Activated T-helper 2 cell treated with anti-CD3 and anti-CD28 coated beads, Interferon-gamma antibody, Interleukin-2, Interleukin-4, amounts not matched to agents 10 μg/mL and 5 μg/mL and 100 μg/mL, durations not matched to agents 14 hours and 24 hours and 36 hours (primary cell): ENCODE measurements at regions not wholly inside any gene's neighbourhood (a gene's known extent, or its start where the extent isn't known, plus 50 kb on each side); places are given as distances from the start of the nearest gene placed in this dataset.

Source experiments
- DNase-seq: peaks from one replicate; pipeline ENCODE4 v3.0.0; 2021; ENCODE audit warnings: low spot score
- H3K27ac Mint-ChIP-seq: one replicate; pipeline ENCODE4 v1.8.0; 2021; ENCODE audit warnings: mixed read lengths
- H3K27me3 Mint-ChIP-seq: one replicate; pipeline ENCODE4 v1.8.0; 2021; ENCODE audit warnings: low read depth, mixed read lengths
- H3K36me3 Mint-ChIP-seq: one replicate; pipeline ENCODE4 v1.8.0; 2021; ENCODE audit warnings: low read depth, mixed read lengths
- H3K4me1 Mint-ChIP-seq: one replicate; pipeline ENCODE4 v1.8.0; 2021; ENCODE audit warnings: low read depth, mixed read lengths
- H3K4me3 Mint-ChIP-seq: one replicate; pipeline ENCODE4 v1.8.0; 2021; ENCODE audit warnings: low read depth, mild to moderate bottlenecking, moderate library complexity, mixed read lengths
- H3K9me3 Mint-ChIP-seq: one replicate; pipeline ENCODE4 v1.8.0; 2021; ENCODE audit warnings: mixed read lengths
- intact Hi-C: fragments of 100-400 bp; cut with micrococcal nuclease; formaldehyde crosslinking; loops from one replicate; pipeline ENCODE4 v1.15.1; 2023

DNA sequence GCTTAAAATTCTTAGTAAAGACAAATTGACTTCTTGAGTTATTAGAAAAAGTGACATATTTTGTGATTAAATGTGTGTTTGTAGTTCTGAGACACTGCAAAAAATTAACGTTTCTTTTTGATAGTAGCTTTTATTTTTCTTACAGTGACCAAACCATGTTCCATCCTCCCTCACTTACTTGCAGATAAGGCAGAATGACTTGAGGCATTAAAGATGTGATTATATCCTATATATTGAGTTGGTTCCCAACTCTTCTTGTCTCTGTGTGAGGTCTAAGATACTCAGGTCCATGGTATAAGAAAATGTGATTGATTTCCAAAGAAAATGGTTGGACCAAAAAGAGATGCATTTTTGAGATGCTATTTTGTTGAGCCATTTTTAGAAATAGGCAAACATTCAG is 238.3 kb upstream of the NR2F2 start:
- no peaks in the 10 kb centered on the region for H3K9me3 Mint-ChIP-seq
- no peak overlapping the region for H3K27ac Mint-ChIP-seq
- H3K36me3 Mint-ChIP-seq = no peaks in the 10 kb centered on the region
- no peak overlapping the region for H3K4me3 Mint-ChIP-seq
- no peaks in the 10 kb centered on the region for H3K27me3 Mint-ChIP-seq
- H3K4me1 Mint-ChIP-seq = no peaks in the 10 kb centered on the region
- intact Hi-C loops = no loop called here
- no peak for DNase-seq

DNA sequence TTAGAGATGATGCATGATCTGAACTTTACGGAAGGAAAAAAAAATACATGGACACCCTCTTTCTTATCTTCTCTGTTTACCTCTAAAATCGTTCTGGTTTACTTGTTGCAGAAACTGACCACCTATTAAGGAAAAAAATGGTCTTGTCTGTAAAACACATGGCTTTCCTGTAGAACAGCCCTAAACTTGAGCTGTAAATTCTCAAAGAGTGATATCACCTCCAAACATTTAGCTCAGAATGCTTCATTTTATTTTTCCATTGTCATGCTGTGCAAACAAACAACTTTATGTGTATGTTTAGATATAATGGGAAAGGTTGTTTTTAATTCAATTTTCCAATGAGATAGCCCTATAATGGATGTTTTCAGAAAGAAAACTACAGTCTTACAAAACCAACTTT is 237.4 kb upstream of the NR2F2 start:
- Mint-ChIP-seq H3K27ac (no peak overlapping the region), H3K36me3 (no peaks in the 10 kb centered on the region), H3K27me3 (no peaks in the 10 kb centered on the region), H3K9me3 (no peaks in the 10 kb centered on the region), H3K4me3 (no peak overlapping the region), H3K4me1 (no peaks in the 10 kb centered on the region)
- DNase-seq = no peak
- intact Hi-C loops = no loop called here

DNA sequence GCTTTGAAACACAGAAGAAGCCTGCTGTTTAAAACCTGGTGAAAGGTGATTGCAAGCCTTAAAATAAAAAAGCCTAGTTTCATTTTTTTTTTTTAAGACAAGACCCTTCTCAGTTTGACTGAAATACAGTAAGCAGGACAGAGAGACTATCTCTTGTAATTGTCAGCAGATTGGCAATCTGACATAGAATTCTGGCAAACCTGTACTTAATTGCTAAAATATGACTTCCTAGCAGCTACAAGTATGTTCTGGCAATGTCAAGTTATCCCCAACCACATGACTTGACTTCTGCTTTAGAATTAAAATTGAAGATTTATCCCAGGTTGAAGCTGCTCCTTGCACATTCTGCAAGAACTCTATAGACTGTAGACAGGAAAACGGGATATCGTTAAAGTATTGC is 232.8 kb upstream of the NR2F2 start:
- no peaks in the 10 kb centered on the region for H3K4me1 Mint-ChIP-seq
- H3K36me3 Mint-ChIP-seq = no peaks in the 10 kb centered on the region
- H3K27me3 Mint-ChIP-seq = no peaks in the 10 kb centered on the region
- intact Hi-C loops = no loop called here
- H3K4me3 Mint-ChIP-seq = no peak overlapping the region
- no peak overlapping the region for H3K27ac Mint-ChIP-seq
- DNase-seq = no peak
- no peaks in the 10 kb centered on the region for H3K9me3 Mint-ChIP-seq

DNA sequence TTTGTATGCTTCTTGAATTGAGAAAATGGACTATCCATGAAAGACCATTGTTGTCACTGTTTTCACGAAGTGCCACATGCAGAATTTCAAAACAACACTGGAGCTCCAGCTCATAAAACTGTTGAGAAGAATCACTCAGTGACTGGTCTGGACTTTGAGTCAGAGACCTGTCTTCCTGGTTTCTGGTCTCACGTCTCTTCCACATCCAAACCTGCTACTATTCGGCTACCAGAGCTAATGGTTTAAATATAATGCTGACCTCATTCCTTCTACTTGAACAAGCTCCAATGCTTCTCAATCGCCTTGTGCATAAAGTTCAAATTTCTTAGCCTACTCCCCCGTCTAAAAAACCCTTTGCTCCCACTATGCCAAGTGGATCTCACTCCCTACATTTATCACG is 227.9 kb upstream of the NR2F2 start:
- intact Hi-C loops = no loop called here
- no peak overlapping the region for H3K27ac Mint-ChIP-seq
- no peaks in the 10 kb centered on the region for H3K4me1 Mint-ChIP-seq
- H3K9me3 Mint-ChIP-seq = no peaks in the 10 kb centered on the region
- no peak overlapping the region for H3K4me3 Mint-ChIP-seq
- no peaks in the 10 kb centered on the region for H3K27me3 Mint-ChIP-seq
- DNase-seq = no peak
- no peaks in the 10 kb centered on the region for H3K36me3 Mint-ChIP-seq

DNA sequence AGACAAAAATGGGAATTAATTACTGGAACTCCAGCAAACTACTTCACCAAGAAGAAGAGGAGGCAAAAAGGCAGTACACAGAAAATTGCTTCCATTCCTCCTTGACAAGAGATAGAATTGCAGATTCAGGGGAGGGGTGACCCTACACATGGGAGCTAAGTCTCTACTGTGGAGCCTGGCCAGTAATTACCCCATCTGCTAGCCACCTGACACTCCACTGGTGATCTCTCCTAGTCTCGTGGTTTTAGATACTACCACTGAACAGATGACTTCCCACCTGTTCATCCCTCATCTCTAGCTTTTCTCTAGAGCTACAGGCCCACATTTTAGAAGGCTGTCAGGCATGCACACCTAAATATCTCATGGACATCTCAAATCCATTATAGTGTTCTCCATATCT is 224.3 kb upstream of the NR2F2 start:
- no peaks in the 10 kb centered on the region for H3K9me3 Mint-ChIP-seq
- DNase-seq = no peak
- H3K27me3 Mint-ChIP-seq = no peaks in the 10 kb centered on the region
- no peak overlapping the region for H3K4me3 Mint-ChIP-seq
- no peaks in the 10 kb centered on the region for H3K36me3 Mint-ChIP-seq
- H3K4me1 Mint-ChIP-seq = no peaks in the 10 kb centered on the region
- intact Hi-C loops = no loop called here
- no peak overlapping the region for H3K27ac Mint-ChIP-seq

DNA sequence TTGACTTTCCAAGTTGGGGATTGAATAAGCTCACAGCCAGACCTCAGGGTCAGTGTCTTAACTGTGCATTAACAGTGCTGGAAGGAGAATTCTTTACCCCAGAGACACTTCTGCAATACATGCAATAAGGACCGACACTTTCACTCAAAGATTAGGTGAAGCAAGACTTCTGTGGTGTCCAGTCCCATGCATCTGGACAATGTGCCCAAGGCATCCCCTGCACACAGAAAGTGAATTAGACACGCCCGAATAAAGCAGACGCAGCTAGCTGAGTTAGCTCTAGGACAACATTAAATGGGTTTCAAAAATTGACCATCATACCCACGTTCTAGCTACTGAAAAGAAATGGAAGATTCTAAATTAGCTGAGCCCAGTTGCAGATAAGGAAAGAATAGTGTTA is 223.9 kb upstream of the NR2F2 start:
- H3K9me3 Mint-ChIP-seq = no peaks in the 10 kb centered on the region
- H3K27ac Mint-ChIP-seq = no peak overlapping the region
- intact Hi-C loops = no loop called here
- no peak overlapping the region for H3K4me3 Mint-ChIP-seq
- no peak for DNase-seq
- no peaks in the 10 kb centered on the region for H3K27me3 Mint-ChIP-seq
- H3K36me3 Mint-ChIP-seq = no peaks in the 10 kb centered on the region
- no peaks in the 10 kb centered on the region for H3K4me1 Mint-ChIP-seq

DNA sequence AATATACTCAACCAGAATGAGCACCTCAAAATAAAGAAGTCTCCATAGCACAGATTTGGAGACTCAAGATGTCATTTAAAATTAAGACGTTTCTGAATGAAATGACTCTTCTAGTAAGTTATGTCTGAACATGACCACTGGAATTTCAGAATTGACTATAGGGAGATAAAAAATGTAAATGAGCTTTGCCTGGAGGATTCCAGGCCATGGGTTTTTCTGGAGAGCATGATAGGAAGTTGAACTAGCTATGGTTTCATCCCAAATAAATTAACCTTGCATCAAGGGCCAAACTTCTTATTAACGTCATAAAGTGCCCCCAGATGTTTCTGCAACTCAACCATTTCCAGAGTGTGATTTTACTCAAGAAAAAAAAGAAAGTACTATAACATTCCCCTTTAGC is 222.6 kb upstream of the NR2F2 start:
- no peak for DNase-seq
- Mint-ChIP-seq H3K36me3 (no peaks in the 10 kb centered on the region), H3K4me3 (no peak overlapping the region), H3K27ac (no peak overlapping the region), H3K4me1 (no peaks in the 10 kb centered on the region), H3K9me3 (no peaks in the 10 kb centered on the region), H3K27me3 (no peaks in the 10 kb centered on the region)
- intact Hi-C loops = no loop called here

DNA sequence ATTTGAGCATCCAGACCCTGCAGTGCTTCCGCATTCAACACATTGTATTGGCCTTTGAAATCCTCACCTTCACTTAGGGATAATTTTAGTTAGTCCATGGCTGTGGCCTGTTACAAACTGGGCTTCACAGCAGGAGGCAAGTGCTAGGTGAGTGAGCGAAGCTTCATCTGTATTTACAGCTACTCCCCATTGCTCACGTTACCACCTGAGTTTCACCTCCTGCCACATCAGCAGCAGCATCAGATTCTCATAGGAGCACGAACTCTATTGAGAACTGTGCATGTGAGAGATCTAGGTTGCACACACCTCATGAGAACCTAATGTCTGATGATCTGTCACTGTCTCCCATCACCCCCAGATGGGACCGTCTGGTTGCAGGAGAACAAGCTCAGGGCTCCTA is 222.1 kb upstream of the NR2F2 start:
- no peaks in the 10 kb centered on the region for H3K9me3 Mint-ChIP-seq
- intact Hi-C loops = no loop called here

DNA sequence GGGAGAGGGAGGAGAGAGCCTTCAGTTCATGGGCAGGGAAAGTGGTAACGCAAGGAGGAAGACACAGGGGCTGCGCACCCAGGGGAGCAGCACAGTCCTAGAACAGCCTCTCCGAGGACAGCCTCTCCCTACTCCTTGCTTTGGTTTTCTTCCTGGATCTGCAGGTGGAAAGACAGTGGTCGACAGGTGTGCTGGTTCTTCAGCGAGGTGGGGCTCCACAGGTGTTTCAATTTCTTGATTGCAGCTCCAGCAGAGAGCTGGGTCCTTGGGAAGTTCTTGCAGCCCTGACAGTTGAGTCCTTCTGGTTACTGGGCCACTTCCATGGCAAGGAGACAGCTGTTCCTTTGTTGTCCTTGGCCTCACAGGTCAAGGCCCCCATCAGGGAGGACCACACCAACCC is 220.7 kb upstream of the NR2F2 start:
- no peaks in the 10 kb centered on the region for H3K27me3 Mint-ChIP-seq
- no peak overlapping the region for H3K27ac Mint-ChIP-seq
- intact Hi-C loops = no loop called here
- H3K9me3 Mint-ChIP-seq = no peaks in the 10 kb centered on the region
- H3K4me1 Mint-ChIP-seq = no peaks in the 10 kb centered on the region
- no peak for DNase-seq
- H3K36me3 Mint-ChIP-seq = no peaks in the 10 kb centered on the region
- H3K4me3 Mint-ChIP-seq = no peak overlapping the region

More for the DNA sequence above, 222.1 kb upstream of the NR2F2 start:
- no peaks in the 10 kb centered on the region for H3K4me1 Mint-ChIP-seq
- H3K4me3 Mint-ChIP-seq = no peak overlapping the region
- no peaks in the 10 kb centered on the region for H3K36me3 Mint-ChIP-seq
- no peaks in the 10 kb centered on the region for H3K27me3 Mint-ChIP-seq
- H3K27ac Mint-ChIP-seq = no peak overlapping the region
- no peak for DNase-seq

DNA sequence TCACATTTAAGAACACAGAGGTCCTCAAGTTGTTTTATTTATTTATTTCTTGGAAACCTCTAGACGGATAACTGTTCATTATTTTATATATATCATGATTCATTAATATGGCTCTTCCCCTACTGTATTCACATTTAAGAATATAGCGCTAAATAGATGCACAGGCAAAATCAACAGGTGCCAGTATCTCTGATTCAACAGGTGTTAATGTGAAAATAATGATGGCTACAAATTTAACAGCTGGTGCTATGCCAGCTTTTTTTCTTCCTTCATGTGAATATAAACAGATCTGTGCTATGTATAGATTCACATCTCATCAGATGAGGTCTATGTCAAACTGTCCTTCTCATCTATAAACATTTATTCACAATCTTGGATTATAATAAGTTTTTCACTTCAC is 218.5 kb upstream of the NR2F2 start:
- Mint-ChIP-seq H3K27ac (no peak overlapping the region), H3K4me3 (no peak overlapping the region), H3K9me3 (no peaks in the 10 kb centered on the region), H3K36me3 (no peaks in the 10 kb centered on the region), H3K4me1 (no peaks in the 10 kb centered on the region), H3K27me3 (no peaks in the 10 kb centered on the region)
- intact Hi-C loops = no loop called here
- DNase-seq = no peak

DNA sequence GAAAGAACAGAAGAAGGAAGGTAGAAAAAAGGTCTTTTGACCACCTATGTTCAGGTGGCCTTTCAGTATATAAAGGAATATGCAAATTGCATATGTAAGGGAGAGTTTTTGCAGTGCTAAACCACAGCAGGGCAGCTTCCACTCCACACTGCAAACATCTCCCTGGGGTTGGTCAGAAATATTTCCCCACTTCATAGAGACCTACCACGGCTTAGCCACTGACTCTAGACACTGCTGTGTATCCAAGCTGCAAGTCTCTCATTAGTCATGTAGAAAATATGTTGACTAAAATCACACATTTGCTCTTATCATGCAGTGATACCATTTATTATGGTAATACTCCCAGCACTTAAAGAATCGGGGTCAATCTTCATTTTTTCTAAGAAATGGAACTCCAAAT is 214.9 kb upstream of the NR2F2 start:
- H3K27me3 Mint-ChIP-seq = no peaks in the 10 kb centered on the region
- H3K27ac Mint-ChIP-seq = no peak overlapping the region
- DNase-seq = no peak
- no peaks in the 10 kb centered on the region for H3K4me1 Mint-ChIP-seq
- no peak overlapping the region for H3K4me3 Mint-ChIP-seq
- no peaks in the 10 kb centered on the region for H3K9me3 Mint-ChIP-seq
- H3K36me3 Mint-ChIP-seq = no peaks in the 10 kb centered on the region
- intact Hi-C loops = no loop called here

DNA sequence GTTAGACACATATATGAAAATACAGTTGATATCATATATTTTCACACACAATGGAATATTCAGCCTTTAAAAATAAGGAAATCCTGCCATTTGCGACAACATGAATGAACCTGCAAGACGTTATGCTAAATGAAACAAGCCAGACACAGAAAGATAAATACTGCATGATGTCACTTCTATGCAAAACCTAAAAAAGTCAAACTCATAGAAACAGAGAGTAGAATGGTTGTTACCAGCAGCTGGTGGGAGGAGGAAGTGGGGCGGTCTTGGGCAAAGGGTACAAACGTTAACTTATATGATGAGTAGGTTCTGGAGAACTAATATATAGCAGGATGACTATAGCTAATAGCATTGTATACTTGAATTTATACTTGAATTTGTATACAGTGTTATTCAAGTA is 213.2 kb upstream of the NR2F2 start:
- no peak overlapping the region for H3K4me3 Mint-ChIP-seq
- no peak overlapping the region for H3K27ac Mint-ChIP-seq
- intact Hi-C loops = no loop called here
- H3K4me1 Mint-ChIP-seq = no peaks in the 10 kb centered on the region
- no peak for DNase-seq
- H3K27me3 Mint-ChIP-seq = no peaks in the 10 kb centered on the region
- no peaks in the 10 kb centered on the region for H3K9me3 Mint-ChIP-seq
- no peaks in the 10 kb centered on the region for H3K36me3 Mint-ChIP-seq

DNA sequence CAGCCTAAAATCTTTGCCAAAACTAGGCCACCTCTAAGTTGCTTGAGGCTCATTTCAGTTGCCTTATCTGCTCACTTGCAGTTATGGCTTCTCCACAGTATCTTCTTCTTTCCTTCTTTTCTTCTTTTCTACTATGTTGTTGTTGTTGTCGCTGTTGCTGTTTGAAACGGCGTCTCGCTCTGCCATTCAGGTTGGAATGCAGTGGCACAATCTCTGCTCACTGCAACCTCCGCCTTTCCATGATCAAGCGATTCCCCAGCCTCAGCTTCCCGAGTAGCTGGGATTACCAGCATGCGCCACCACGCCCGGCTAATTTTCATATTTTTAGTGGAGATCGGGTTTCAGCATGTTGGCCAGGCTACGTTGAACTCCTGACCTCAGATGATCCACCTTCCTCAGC is 210.8 kb upstream of the NR2F2 start:
- intact Hi-C loops = no loop called here
- Mint-ChIP-seq H3K27ac (no peak overlapping the region), H3K9me3 (no peaks in the 10 kb centered on the region), H3K36me3 (no peaks in the 10 kb centered on the region), H3K4me1 (no peaks in the 10 kb centered on the region), H3K4me3 (no peak overlapping the region), H3K27me3 (no peaks in the 10 kb centered on the region)
- no peak for DNase-seq

DNA sequence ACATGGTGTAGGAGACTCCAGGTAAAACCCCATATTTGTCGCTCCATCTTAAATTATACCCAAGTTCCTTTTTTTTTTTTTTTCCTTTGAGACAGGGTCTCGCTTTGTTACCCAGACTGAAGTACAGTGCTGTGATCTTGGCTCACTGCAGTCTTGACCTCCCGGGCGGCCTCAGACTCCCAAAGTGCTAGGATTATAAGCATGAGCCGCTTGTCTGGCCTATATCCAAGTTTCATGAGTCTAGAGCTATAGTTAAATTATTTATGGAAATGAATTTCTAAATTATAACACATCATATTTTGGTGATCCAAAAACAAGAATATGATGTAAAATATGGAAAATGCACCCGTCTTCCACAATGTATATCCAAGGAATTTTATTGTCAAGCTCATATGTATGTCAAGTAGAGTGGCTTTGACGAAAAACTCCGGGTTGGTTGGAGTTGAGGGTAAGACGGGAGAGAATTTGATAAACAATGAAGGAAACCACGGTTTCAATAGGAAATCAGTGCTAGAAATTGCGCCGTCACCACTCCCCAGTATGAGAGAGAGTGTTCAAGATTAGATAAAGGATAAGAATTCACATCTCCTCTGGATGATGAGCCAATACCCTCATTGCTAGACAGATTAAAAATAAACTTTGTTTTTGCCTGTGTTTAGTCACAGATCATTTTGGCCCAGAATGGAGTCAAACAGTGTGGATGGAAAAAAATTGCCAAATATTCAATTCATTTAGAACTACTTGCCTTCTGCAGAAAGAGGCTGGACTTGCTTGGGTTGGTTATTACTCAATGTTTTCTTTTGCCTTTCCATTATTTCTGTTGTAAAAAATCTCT is 209.2 kb upstream of the NR2F2 start:
- Mint-ChIP-seq H3K27ac (no peak overlapping the region), H3K4me1 (no peaks in the 10 kb centered on the region), H3K4me3 (no peak overlapping the region), H3K36me3 (no peaks in the 10 kb centered on the region), H3K27me3 (no peaks in the 10 kb centered on the region), H3K9me3 (no peaks in the 10 kb centered on the region)
- no peak for DNase-seq
- intact Hi-C loops = no loop called here
